ENCODE measurements at regions not wholly inside any gene's neighbourhood (a gene's known extent, or its start where the extent isn't known, plus 50 kb on each side); places are given as distances from the start of the nearest gene placed in this dataset.

DNA sequence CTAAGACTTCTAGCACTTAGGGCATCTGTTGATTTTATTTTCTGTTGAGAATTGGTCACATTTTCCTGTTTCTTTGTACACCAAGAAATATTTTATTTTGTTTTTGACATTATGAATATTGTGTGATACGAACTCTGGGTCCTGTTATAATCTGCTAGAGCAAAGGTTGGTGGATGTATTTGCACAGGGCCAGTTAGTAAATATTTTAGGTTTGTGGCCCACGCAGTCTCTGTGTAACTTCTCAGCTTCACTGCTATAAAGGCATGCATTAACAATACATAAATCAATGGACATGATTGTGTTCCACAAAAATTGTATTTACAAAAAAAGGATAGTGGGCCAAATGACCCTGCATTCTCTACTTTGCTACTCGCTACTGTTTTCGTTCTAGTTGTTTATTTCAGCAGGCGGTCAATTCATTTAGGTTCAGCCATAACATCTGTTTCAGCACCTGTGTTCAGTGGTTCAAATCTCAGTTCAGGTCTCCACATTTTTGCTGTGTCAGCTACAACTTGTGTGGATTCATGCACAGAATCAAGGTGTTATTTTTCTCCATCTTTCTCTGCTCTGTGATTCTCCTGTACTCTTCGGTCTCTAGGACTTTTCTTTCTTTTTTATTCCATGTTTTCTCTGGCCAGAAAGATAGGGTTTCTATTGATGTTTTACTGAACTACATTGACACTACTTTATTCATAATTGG is 786.2 kb downstream of the ETS1 start:
- Histone ChIP-seq H3K79me2 (ENCODE audit: insufficient read depth, low read length) (no peaks in the 10 kb centered on the region), H2AFZ (ENCODE audit: low read depth, low read length) (no peak overlapping the region), H4K20me1 (ENCODE audit: insufficient read depth, low read length) (no peaks in the 10 kb centered on the region), H3K36me3 (ENCODE audit: insufficient read depth, low read length) (no peaks in the 10 kb centered on the region), H3K4me3 (ENCODE audit: insufficient read depth, low read depth, low read length) (no peak overlapping the region), H3K27ac (ENCODE audit: low read depth, low read length) (no peak overlapping the region), H3K27me3 (ENCODE audit: insufficient read depth, low read length) (no peaks in the 10 kb centered on the region), H3K9me3 (ENCODE audit: insufficient read depth, low read depth, low read length) (peaks cover 2% of the 10 kb centered on the region), H3K4me1 (ENCODE audit: insufficient read depth, low read length) (no peaks in the 10 kb centered on the region), H3K4me2 (ENCODE audit: low read length) (no peak overlapping the region), H3K9ac (ENCODE audit: low read length) (no peak overlapping the region)
- Mint-ChIP-seq H3K4me3 (ENCODE audit: unreplicated experiment) (no peak overlapping the region), H3K4me1 (ENCODE audit: low read depth, unreplicated experiment) (no peaks in the 10 kb centered on the region), H3K36me3 (ENCODE audit: low read depth, unreplicated experiment) (no peaks in the 10 kb centered on the region), H3K27me3 (ENCODE audit: low read depth, unreplicated experiment) (no peaks in the 10 kb centered on the region), H3K9me3 (ENCODE audit: unreplicated experiment) (no peaks in the 10 kb centered on the region), H3K27ac (ENCODE audit: unreplicated experiment) (no peak overlapping the region)
- DNase-seq (ENCODE audit: low read depth) (no peak), FAIRE-seq (no peak)
- TF ChIP-seq, protein P1, sequence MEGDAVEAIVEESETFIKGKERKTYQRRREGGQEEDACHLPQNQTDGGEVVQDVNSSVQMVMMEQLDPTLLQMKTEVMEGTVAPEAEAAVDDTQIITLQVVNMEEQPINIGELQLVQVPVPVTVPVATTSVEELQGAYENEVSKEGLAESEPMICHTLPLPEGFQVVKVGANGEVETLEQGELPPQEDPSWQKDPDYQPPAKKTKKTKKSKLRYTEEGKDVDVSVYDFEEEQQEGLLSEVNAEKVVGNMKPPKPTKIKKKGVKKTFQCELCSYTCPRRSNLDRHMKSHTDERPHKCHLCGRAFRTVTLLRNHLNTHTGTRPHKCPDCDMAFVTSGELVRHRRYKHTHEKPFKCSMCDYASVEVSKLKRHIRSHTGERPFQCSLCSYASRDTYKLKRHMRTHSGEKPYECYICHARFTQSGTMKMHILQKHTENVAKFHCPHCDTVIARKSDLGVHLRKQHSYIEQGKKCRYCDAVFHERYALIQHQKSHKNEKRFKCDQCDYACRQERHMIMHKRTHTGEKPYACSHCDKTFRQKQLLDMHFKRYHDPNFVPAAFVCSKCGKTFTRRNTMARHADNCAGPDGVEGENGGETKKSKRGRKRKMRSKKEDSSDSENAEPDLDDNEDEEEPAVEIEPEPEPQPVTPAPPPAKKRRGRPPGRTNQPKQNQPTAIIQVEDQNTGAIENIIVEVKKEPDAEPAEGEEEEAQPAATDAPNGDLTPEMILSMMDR (IDR thresholded peaks at IDR 0.05; ENCODE audit: insufficient read depth, low read depth, low read length), result no peak
- no peak for TF ChIP-seq EZH2 (IDR thresholded peaks at IDR 0.05; ENCODE audit: insufficient read depth, low read length)

DNA sequence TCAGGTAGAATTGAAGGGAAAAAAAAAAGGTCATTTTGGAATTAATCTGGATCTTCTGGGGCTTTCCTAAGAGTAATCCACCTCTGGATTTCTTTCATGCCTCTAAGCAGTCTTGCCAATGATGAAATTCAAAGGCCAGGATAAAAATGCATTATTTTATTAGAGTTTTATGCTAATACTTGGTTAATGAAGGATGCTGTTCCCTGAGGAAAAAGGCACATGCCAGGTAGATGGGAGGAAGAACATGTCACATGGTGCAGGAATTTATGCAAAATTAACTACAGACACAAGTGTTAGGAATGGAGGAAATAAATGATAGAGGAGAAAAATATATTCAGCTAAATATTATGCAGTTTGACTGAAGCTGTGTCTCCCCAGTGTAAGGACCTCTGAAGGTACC is 792.0 kb downstream of the ETS1 start:
- FAIRE-seq (no peak), DNase-seq (ENCODE audit: low read depth) (no peak)
- Mint-ChIP-seq H3K36me3 (ENCODE audit: low read depth, unreplicated experiment) (no peaks in the 10 kb centered on the region), H3K9me3 (ENCODE audit: unreplicated experiment) (no peaks in the 10 kb centered on the region), H3K4me3 (ENCODE audit: unreplicated experiment) (no peak overlapping the region), H3K4me1 (ENCODE audit: low read depth, unreplicated experiment) (no peaks in the 10 kb centered on the region), H3K27me3 (ENCODE audit: low read depth, unreplicated experiment) (no peaks in the 10 kb centered on the region), H3K27ac (ENCODE audit: unreplicated experiment) (no peak overlapping the region)
- Histone ChIP-seq H3K27ac (ENCODE audit: low read depth, low read length) (no peak overlapping the region), H3K4me3 (ENCODE audit: insufficient read depth, low read depth, low read length) (no peak overlapping the region), H4K20me1 (ENCODE audit: insufficient read depth, low read length) (no peaks in the 10 kb centered on the region), H2AFZ (ENCODE audit: low read depth, low read length) (no peak overlapping the region), H3K79me2 (ENCODE audit: insufficient read depth, low read length) (no peaks in the 10 kb centered on the region), H3K36me3 (ENCODE audit: insufficient read depth, low read length) (no peaks in the 10 kb centered on the region), H3K4me1 (ENCODE audit: insufficient read depth, low read length) (no peaks in the 10 kb centered on the region), H3K9me3 (ENCODE audit: insufficient read depth, low read depth, low read length) (peaks cover 2% of the 10 kb centered on the region), H3K9ac (ENCODE audit: low read length) (no peak overlapping the region), H3K4me2 (ENCODE audit: low read length) (no peak overlapping the region), H3K27me3 (ENCODE audit: insufficient read depth, low read length) (no peaks in the 10 kb centered on the region)
- TF ChIP-seq, protein P1 (IDR thresholded peaks at IDR 0.05; ENCODE audit: insufficient read depth, low read depth, low read length), result no peak
- no peak for TF ChIP-seq EZH2 (IDR thresholded peaks at IDR 0.05; ENCODE audit: insufficient read depth, low read length)

DNA sequence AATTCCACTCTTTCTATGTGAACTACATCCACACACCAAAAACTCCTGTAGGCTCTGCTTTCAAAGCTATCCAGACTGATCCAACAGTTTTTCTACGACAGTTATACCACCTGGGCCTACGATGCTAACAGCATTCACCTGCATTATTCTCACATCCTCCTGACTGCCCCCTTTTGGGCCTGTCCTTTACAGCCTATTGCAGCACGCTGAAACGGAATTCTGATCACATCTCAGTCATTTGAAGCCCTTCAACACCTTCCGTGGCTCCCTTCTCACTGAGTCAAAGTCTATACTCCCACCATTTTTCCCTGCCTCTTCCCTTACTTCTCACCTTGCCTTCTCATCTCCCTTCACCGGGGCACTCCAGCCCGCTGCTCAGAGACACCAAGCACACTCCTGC is 791.3 kb upstream of the KIRREL3 start:
- H3K9me3 Mint-ChIP-seq (ENCODE audit: unreplicated experiment), result no peaks in the 10 kb centered on the region
- Histone ChIP-seq H3K4me3 (ENCODE audit: insufficient read depth, low read depth, low read length) (no peak overlapping the region), H3K36me3 (ENCODE audit: insufficient read depth, low read length) (no peaks in the 10 kb centered on the region), H3K9ac (ENCODE audit: low read length) (no peak overlapping the region), H4K20me1 (ENCODE audit: insufficient read depth, low read length) (no peaks in the 10 kb centered on the region), H3K4me1 (ENCODE audit: insufficient read depth, low read length) (no peaks in the 10 kb centered on the region), H2AFZ (ENCODE audit: low read depth, low read length) (no peak overlapping the region), H3K27me3 (ENCODE audit: insufficient read depth, low read length) (no peaks in the 10 kb centered on the region), H3K9me3 (ENCODE audit: insufficient read depth, low read depth, low read length) (no peaks in the 10 kb centered on the region), H3K4me2 (ENCODE audit: low read length) (no peak overlapping the region), H3K79me2 (ENCODE audit: insufficient read depth, low read length) (no peaks in the 10 kb centered on the region), H3K27ac (ENCODE audit: low read depth, low read length) (no peak overlapping the region)
- FAIRE-seq, result no peak
- H3K27ac Mint-ChIP-seq (ENCODE audit: unreplicated experiment), result no peak overlapping the region
- no peak overlapping the region for H3K4me3 Mint-ChIP-seq (ENCODE audit: unreplicated experiment)
- H3K27me3 Mint-ChIP-seq (ENCODE audit: low read depth, unreplicated experiment), result peaks cover 2% of the 10 kb centered on the region
- no peak for DNase-seq (ENCODE audit: low read depth)
- no peaks in the 10 kb centered on the region for H3K36me3 Mint-ChIP-seq (ENCODE audit: low read depth, unreplicated experiment)
- TF ChIP-seq, protein P1 (IDR thresholded peaks at IDR 0.05; ENCODE audit: insufficient read depth, low read depth, low read length), result no peak
- TF ChIP-seq EZH2 (IDR thresholded peaks at IDR 0.05; ENCODE audit: insufficient read depth, low read length), result no peak
- no peaks in the 10 kb centered on the region for H3K4me1 Mint-ChIP-seq (ENCODE audit: low read depth, unreplicated experiment)

Measured in astrocyte (in vitro differentiated cells and primary cell).